CD8-positive, alpha-beta memory T cell (primary cell): ENCODE measurements at regions not wholly inside any gene's neighbourhood (a gene's known extent, or its start where the extent isn't known, plus 50 kb on each side); places are given as distances from the start of the nearest gene placed in this dataset.

Experiments used
- CTCF ChIA-PET: fragments of 350-600 bp; sonication (Branson Sonifier 250); formaldehyde crosslinking; loops from one replicate; lab custom pipeline; 2021; ENCODE audit warnings: antibody characterized with exemption; lab: Charles Lee
- POLR2A ChIA-PET: fragments of 350-600 bp; sonication (Branson Sonifier 250); formaldehyde crosslinking; loops from one replicate; lab custom pipeline; 2021; ENCODE audit warnings: antibody characterized with exemption; lab: Charles Lee
- DNase-seq, 5 donors: peaks; one replicate each; pipeline versions ENCODE4 v3.0.0 to v3.0.0-alpha.2; 2020 to 2022; ENCODE audit warnings: mixed read lengths in 1 of 5
- H3K27ac ChIP-seq: one replicate; pipeline ENCODE4 v1.7.0; 2013; ENCODE audit warnings: low read depth, mild to moderate bottlenecking, low read length, moderate library complexity
- H3K27me3 ChIP-seq: 2 replicates; pipeline ENCODE4 v1.7.0; 2013; ENCODE audit warnings: low read length, mild to moderate bottlenecking; ENCODE audit not compliant: insufficient read depth, poor library complexity, severe bottlenecking
- H3K36me3 ChIP-seq: 2 replicates; pipeline ENCODE4 v1.7.0; 2013; ENCODE audit warnings: mild to moderate bottlenecking, low read length, moderate library complexity; ENCODE audit not compliant: insufficient read depth
- H3K4me1 ChIP-seq: 2 replicates; pipeline ENCODE4 v1.7.0; 2013; ENCODE audit warnings: mild to moderate bottlenecking, low read length, moderate library complexity; ENCODE audit not compliant: insufficient read depth
- H3K4me3 ChIP-seq: 2 replicates; pipeline ENCODE4 v1.7.0; 2013; ENCODE audit warnings: mild to moderate bottlenecking, low read length
- H3K9me3 ChIP-seq: 2 replicates; pipeline ENCODE4 v1.7.0; 2013; ENCODE audit warnings: mild to moderate bottlenecking, low read length
- H3K27ac Mint-ChIP-seq, 8 donors: one replicate each; pipeline ENCODE4 v1.8.0; 2020 to 2021; ENCODE audit warnings: mixed read lengths in 8 of 8, mild to moderate bottlenecking in 6 of 8, inconsistent platforms in 3 of 8, moderate library complexity in 3 of 8
- H3K27me3 Mint-ChIP-seq, 2 donors: one replicate each; pipeline ENCODE4 v1.8.0; 2020 to 2021; ENCODE audit warnings: mixed read lengths in 2 of 2, mild to moderate bottlenecking in 1 of 2, moderate library complexity in 1 of 2
- H3K36me3 Mint-ChIP-seq, 3 donors: one replicate each; pipeline ENCODE4 v1.8.0; 2020 to 2021; ENCODE audit warnings: mixed read lengths in 3 of 3, inconsistent platforms in 1 of 3, mild to moderate bottlenecking in 1 of 3
- H3K4me1 Mint-ChIP-seq, 3 donors: one replicate each; pipeline ENCODE4 v1.8.0; 2020 to 2021; ENCODE audit warnings: mixed read lengths in 3 of 3, inconsistent platforms in 1 of 3, mild to moderate bottlenecking in 1 of 3
- H3K4me3 Mint-ChIP-seq, 7 donors: one replicate each; pipeline ENCODE4 v1.8.0; 2020 to 2021; ENCODE audit warnings: mixed read lengths in 7 of 7, mild to moderate bottlenecking in 6 of 7, moderate library complexity in 4 of 7, inconsistent platforms in 2 of 7
- H3K9me3 Mint-ChIP-seq, 5 donors: one replicate each; pipeline ENCODE4 v1.8.0; 2020 to 2022; ENCODE audit warnings: mixed read lengths in 5 of 5, mild to moderate bottlenecking in 3 of 5, moderate library complexity in 2 of 5, inconsistent platforms in 1 of 5

DNA sequence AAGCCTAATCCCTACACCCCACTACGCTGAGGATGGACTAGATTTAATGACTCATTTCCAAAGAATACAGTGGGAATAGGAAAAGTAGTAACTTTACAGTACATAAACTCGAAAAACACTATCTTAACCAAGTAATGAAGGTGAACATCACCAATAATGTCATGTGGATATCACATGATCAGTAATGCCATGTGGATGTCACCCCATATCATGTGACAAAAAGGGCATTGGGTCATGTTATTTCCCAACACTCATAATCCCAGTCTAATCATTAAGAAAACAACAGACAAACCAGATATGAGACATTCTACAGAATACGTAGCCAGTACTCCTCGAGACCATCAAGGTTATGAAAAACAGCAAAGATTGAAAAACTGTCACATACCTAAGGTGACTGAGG, 667.3 kb upstream of the CRIM1 start:
- Histone ChIP-seq H3K36me3 (no peaks in the 10 kb centered on the region), H3K4me3 (no peak overlapping the region), H3K27me3 (no peaks in the 10 kb centered on the region), H3K4me1 (no peaks in the 10 kb centered on the region), H3K27ac (no peak overlapping the region), H3K9me3 (no peaks in the 10 kb centered on the region)
- Mint-ChIP-seq H3K27ac (no peak overlapping the region), H3K27me3 (no peaks in the 10 kb centered on the region), H3K36me3 (no peaks in the 10 kb centered on the region), H3K4me3 (no peak overlapping the region), H3K9me3 (peaks cover 0 to 7% (median 0%) of the 10 kb centered on the region in 5 donors), H3K4me1 (no peaks in the 10 kb centered on the region)
- ChIA-PET CTCF (no interaction called here), POLR2A (no interaction called here)
- no peak for DNase-seq

DNA sequence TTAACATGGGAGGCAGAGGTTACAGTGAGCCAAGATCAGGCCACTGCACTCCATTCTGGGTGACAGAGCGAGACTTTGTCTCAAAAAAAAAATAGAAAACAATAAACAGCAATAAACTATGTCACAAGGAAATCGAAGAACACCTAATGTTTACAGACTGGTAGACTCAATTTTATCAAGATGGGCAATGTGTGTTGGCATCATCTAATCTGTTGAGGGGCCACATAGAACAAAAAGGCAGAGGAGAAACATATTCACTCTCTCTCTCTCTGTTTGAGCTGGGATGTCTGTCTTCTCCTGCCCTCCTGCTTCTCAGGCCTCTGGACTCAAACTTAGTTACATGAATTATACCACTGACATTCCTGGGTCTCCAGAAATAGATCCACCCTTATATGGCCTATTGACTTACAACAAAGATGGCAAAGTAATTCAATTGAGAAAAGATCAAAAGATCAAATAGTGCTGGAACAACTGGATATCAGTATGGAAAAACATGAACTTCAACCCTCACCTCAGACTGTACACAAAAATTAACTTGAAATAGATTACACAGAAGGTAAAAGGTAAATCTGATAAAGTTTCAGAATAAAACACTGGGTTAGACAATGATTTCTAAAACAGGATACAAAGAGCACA, 703.8 kb upstream of the CRIM1 start:
- ChIA-PET POLR2A (no interaction called here), CTCF (no interaction called here)
- H3K4me3 ChIP-seq: no peak overlapping the region
- no peak overlapping the region for H3K27ac ChIP-seq
- Mint-ChIP-seq H3K27ac (no peak overlapping the region), H3K9me3 (peaks cover 0 to 4% (median 0%) of the 10 kb centered on the region in 5 donors), H3K4me1 (no peaks in the 10 kb centered on the region), H3K4me3 (no peak overlapping the region), H3K27me3 (no peaks in the 10 kb centered on the region), H3K36me3 (no peaks in the 10 kb centered on the region)
- no peaks in the 10 kb centered on the region for H3K36me3 ChIP-seq
- no peak for DNase-seq
- no peaks in the 10 kb centered on the region for H3K9me3 ChIP-seq
- no peaks in the 10 kb centered on the region for H3K27me3 ChIP-seq
- no peaks in the 10 kb centered on the region for H3K4me1 ChIP-seq

- Histone ChIP-seq H3K4me3 (no peak overlapping the region), H3K27me3 (no peaks in the 10 kb centered on the region)
These were observed 740.9 kb upstream of the CRIM1 start for GRCh38 chr2:35614640-35615039.

GRCh38 chr2:35606394-35606793, 749.2 kb upstream of the CRIM1 start:
- Histone ChIP-seq H3K9me3 (no peaks in the 10 kb centered on the region), H3K4me1 (no peaks in the 10 kb centered on the region), H3K4me3 (no peak overlapping the region), H3K27me3 (no peaks in the 10 kb centered on the region), H3K27ac (no peak overlapping the region), H3K36me3 (no peaks in the 10 kb centered on the region)
- no peaks in the 10 kb centered on the region for H3K4me1 Mint-ChIP-seq
- ChIA-PET CTCF (no interaction called here), POLR2A (no interaction called here)
- H3K27ac Mint-ChIP-seq: no peak overlapping the region
- no peaks in the 10 kb centered on the region for H3K9me3 Mint-ChIP-seq
- H3K4me3 Mint-ChIP-seq: no peak overlapping the region
- H3K36me3 Mint-ChIP-seq: no peaks in the 10 kb centered on the region
- no peak for DNase-seq
- H3K27me3 Mint-ChIP-seq: no peaks in the 10 kb centered on the region

More at GRCh38 chr2:35614640-35615039, 740.9 kb upstream of the CRIM1 start:
- no peaks in the 10 kb centered on the region for H3K27me3 Mint-ChIP-seq
- no peaks in the 10 kb centered on the region for H3K9me3 Mint-ChIP-seq
- H3K27ac ChIP-seq: no peak overlapping the region
- H3K4me1 Mint-ChIP-seq: no peaks in the 10 kb centered on the region
- no peaks in the 10 kb centered on the region for H3K4me1 ChIP-seq
- no peaks in the 10 kb centered on the region for H3K9me3 ChIP-seq
- H3K36me3 Mint-ChIP-seq: no peaks in the 10 kb centered on the region
- H3K4me3 Mint-ChIP-seq: no peak overlapping the region
- no peak overlapping the region for H3K27ac Mint-ChIP-seq
- ChIA-PET POLR2A (no interaction called here), CTCF (no interaction called here)
- no peak for DNase-seq
- H3K36me3 ChIP-seq: no peaks in the 10 kb centered on the region

DNA sequence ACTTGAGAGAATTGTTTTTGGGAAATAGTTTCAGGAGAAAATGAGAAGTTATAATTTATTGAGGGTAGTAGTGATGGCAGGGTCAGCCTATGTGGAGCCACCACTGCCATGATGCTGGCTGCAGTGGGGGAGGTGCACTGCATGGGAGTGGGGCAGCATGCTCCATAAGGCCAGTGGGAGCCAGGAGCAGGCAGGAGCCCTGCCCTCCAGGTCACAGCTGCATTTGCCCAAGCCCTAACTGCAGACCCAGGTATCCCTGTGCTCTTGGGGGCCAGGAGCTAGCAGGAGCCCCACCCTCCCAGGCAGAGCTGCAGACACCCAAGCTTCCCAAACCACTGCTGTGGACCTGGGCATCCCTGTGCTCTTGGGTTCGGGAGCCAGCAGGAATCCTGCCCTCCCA, 757.3 kb upstream of the CRIM1 start:
- no peaks in the 10 kb centered on the region for H3K36me3 ChIP-seq
- H3K4me1 Mint-ChIP-seq: no peaks in the 10 kb centered on the region
- CTCF ChIA-PET: no interaction called here
- H3K4me1 ChIP-seq: no peaks in the 10 kb centered on the region
- H3K27ac Mint-ChIP-seq: no peak overlapping the region
- POLR2A ChIA-PET: no interaction called here
- no peak overlapping the region for H3K4me3 ChIP-seq
- H3K9me3 Mint-ChIP-seq: peaks cover 0 to 4% (median 0%) of the 10 kb centered on the region in 5 donors
- H3K9me3 ChIP-seq: no peaks in the 10 kb centered on the region
- DNase-seq: no peak
- no peak overlapping the region for H3K27ac ChIP-seq
- H3K4me3 Mint-ChIP-seq: no peak overlapping the region
- H3K36me3 Mint-ChIP-seq: no peaks in the 10 kb centered on the region
- no peaks in the 10 kb centered on the region for H3K27me3 ChIP-seq
- H3K27me3 Mint-ChIP-seq: no peaks in the 10 kb centered on the region

DNA sequence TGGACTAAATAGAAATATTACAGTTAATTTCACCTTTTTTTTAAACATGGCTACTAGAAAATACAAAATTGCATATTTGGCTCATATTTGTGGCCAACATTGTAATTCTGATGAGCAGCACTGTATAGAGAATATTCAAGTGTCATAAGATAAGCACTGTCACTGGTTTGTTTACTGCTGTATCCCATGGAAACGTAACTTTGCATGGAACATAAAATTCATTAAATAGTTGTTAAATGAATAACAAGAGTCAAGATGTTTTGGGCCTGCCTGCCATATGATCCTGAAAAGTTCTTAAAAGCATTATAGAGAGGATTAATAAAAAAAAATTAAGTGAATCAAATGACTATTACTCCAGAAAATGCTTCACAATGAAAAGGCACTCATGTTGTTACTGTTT, 763.7 kb upstream of the CRIM1 start:
- no peak for DNase-seq
- ChIA-PET POLR2A (no interaction called here), CTCF (no interaction called here)
- H3K27me3 ChIP-seq: no peaks in the 10 kb centered on the region
- no peak overlapping the region for H3K4me3 ChIP-seq
- Mint-ChIP-seq H3K36me3 (no peaks in the 10 kb centered on the region), H3K9me3 (no peaks in the 10 kb centered on the region), H3K4me3 (no peak overlapping the region), H3K27me3 (no peaks in the 10 kb centered on the region), H3K27ac (no peak overlapping the region), H3K4me1 (no peaks in the 10 kb centered on the region)
- H3K9me3 ChIP-seq: no peaks in the 10 kb centered on the region
- no peaks in the 10 kb centered on the region for H3K36me3 ChIP-seq
- no peak overlapping the region for H3K27ac ChIP-seq
- H3K4me1 ChIP-seq: no peaks in the 10 kb centered on the region

- Histone ChIP-seq H3K27me3 (no peaks in the 10 kb centered on the region), H3K36me3 (no peaks in the 10 kb centered on the region), H3K4me3 (no peak overlapping the region), H3K9me3 (no peaks in the 10 kb centered on the region), H3K4me1 (no peaks in the 10 kb centered on the region), H3K27ac (no peak overlapping the region)
- no peaks in the 10 kb centered on the region for H3K27me3 Mint-ChIP-seq
- H3K27ac Mint-ChIP-seq: no peak overlapping the region
- no peaks in the 10 kb centered on the region for H3K4me1 Mint-ChIP-seq
- peaks cover 0 to 10% (median 4%) of the 10 kb centered on the region in 5 donors for H3K9me3 Mint-ChIP-seq
- no peak overlapping the region for H3K4me3 Mint-ChIP-seq
- no peaks in the 10 kb centered on the region for H3K36me3 Mint-ChIP-seq
- no peak for DNase-seq
- ChIA-PET CTCF (no interaction called here), POLR2A (no interaction called here)
These were observed 769.6 kb upstream of the CRIM1 start for GRCh38 chr2:35585972-35586371.

DNA sequence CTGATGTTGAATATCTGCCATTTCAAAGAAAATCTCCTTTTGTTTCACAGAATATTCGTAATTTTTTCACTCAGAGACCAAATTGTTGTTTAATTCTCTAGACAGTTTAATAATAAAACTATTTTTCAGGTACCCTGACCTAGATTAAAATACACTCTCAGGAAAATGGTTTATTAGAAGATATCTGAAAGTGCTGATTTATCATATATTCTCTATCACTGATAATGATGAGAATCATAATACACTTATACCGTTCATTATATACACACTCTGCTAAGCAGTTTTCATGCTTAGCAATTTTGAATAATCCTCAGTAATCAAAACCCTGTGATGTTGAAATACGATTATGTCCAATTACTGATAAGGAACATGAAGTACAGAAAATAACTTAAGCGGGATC, 772.9 kb upstream of the CRIM1 start:
- CTCF ChIA-PET: no interaction called here

More for the DNA sequence above, 772.9 kb upstream of the CRIM1 start:
- no peaks in the 10 kb centered on the region for H3K27me3 Mint-ChIP-seq
- no peak overlapping the region for H3K27ac Mint-ChIP-seq
- no peak overlapping the region for H3K4me3 ChIP-seq
- H3K36me3 Mint-ChIP-seq: no peaks in the 10 kb centered on the region
- no peak overlapping the region for H3K27ac ChIP-seq
- H3K27me3 ChIP-seq: no peaks in the 10 kb centered on the region
- no peak overlapping the region for H3K4me3 Mint-ChIP-seq
- no peaks in the 10 kb centered on the region for H3K9me3 ChIP-seq
- POLR2A ChIA-PET: no interaction called here
- H3K4me1 ChIP-seq: no peaks in the 10 kb centered on the region
- H3K9me3 Mint-ChIP-seq: peaks cover 0 to 10% (median 4%) of the 10 kb centered on the region in 5 donors
- DNase-seq: no peak
- H3K36me3 ChIP-seq: no peaks in the 10 kb centered on the region
- H3K4me1 Mint-ChIP-seq: no peaks in the 10 kb centered on the region
